ENCODE measurements at regions not wholly inside any gene's neighbourhood (a gene's known extent, or its start where the extent isn't known, plus 50 kb on each side); places are given as distances from the start of the nearest gene placed in this dataset.

DNA sequence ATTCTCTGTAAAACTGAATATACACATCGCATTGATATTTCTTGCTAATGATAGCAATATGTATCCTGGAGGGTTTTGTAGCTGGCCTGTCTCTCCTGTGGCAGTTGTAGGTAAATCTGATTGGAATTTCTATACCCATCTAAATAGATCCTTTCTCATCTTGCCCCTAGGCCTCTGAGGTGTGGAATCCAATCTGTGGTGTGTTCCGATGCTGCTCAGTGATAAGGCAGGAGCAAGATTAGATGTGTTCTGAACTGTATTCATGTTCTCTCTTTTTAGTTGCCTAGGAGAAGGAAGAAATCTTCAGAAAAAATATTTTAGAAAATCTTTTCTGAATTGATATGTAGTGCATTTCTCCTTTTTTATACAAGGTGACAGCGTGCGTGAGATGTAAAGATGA, 507.5 kb downstream of the NR2F1-AS1 start:
- TF ChIP-seq, protein P1, sequence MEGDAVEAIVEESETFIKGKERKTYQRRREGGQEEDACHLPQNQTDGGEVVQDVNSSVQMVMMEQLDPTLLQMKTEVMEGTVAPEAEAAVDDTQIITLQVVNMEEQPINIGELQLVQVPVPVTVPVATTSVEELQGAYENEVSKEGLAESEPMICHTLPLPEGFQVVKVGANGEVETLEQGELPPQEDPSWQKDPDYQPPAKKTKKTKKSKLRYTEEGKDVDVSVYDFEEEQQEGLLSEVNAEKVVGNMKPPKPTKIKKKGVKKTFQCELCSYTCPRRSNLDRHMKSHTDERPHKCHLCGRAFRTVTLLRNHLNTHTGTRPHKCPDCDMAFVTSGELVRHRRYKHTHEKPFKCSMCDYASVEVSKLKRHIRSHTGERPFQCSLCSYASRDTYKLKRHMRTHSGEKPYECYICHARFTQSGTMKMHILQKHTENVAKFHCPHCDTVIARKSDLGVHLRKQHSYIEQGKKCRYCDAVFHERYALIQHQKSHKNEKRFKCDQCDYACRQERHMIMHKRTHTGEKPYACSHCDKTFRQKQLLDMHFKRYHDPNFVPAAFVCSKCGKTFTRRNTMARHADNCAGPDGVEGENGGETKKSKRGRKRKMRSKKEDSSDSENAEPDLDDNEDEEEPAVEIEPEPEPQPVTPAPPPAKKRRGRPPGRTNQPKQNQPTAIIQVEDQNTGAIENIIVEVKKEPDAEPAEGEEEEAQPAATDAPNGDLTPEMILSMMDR (IDR thresholded peaks at IDR 0.05; ENCODE audit: low read depth, low read length, poor library complexity, severe bottlenecking) = no peak
- TF ChIP-seq EZH2phosphoT487 (IDR thresholded peaks at IDR 0.05; ENCODE audit: borderline replicate concordance, low read length) = no peak

Data from DOHH2 (cell line).